Right ventricle myocardium superior (tissue), 1 donor: ENCODE measurements at regions not wholly inside any gene's neighbourhood (a gene's known extent, or its start where the extent isn't known, plus 50 kb on each side); places are given as distances from the start of the nearest gene placed in this dataset.
"Not testable (repeated sequence)": the region's sequence is repeated elsewhere in the genome, so short reads cannot be mapped to it uniquely, and the experiment has no call there.

Source experiments
- ATAC-seq: fragments of 200-7000 bp; cut with Tn5 transposase; one replicate; pipeline ENCODE4 v1.9.1; 2020; ENCODE audit warnings: mild to moderate bottlenecking; ENCODE audit not compliant: poor library complexity
- DNase-seq: peaks from one replicate; pipeline ENCODE4 v3.0.0-alpha.2; 2020
- intact Hi-C: fragments of 100-400 bp; cut with DNase I; formaldehyde crosslinking; loops from one replicate; pipeline ENCODE4 v1.11.2; 2022
- donor health status: DM: no; HTN: yes; CAD: no; lungs with severe emphysema.

DNA sequence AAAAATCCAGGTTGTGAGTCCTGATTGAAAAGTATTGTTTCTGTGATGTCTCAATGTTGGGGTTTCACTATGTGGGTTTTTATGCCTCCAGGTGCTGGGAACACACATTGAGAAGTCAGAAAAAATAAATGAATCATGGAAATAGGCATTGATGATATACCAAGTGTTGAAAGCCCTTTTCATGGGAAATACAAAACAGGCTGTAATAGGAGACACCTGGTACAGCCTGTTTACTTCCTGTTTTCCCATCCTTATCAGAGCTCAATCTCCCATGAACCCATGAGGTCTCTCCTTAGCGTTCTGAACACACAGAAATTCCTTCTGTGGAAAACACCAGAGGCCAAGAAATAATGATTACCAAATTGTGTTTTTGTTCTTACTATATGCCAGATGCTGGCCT is 106.3 kb upstream of the BOD1L1 start:
- no peak for ATAC-seq
- intact Hi-C loops: no loop called here

DNA sequence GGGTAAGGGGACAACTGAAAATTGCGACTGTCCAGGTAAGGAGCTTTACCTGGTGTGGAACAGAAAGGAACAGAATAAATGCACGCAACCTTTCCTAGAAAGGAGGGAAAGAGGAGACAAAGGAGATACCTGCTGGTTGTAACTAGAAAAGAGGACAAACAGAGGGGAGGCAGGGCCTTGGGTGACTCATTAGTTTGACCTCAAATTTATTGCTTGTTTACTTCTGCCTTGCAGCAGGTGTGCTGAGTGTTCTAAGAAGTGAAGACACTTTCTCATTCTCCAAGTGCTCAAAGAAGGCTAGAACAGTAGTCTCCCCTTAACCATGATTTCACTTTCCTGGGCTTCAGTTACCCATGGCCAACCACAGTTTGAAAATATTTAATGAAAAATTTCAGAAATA is 123.1 kb upstream of the BOD1L1 start:
- intact Hi-C loops: no loop called here
- ATAC-seq (no peak), DNase-seq (no peak)

More for the DNA sequence above, 106.3 kb upstream of the BOD1L1 start:
- no peak for DNase-seq

DNA sequence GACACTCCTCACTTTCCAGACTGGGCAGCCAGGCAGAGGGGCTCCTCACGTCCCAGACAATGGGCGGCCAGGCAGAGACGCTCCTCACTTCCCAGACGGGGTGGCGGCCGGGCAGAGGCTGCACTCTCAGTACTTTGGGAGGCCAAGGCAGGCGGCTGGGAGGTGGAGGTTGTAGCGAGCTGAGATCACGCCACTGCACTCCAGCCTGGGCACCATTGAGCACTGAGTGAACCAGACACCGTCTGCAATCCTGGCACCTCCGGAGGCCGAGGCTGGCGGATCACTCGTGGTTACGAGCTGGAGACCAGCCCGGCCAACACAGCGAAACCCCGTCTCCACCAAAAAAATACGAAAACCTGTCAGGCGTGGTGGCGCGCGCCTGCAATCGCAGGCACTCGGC is 134.1 kb upstream of the BOD1L1 start:
- DNase-seq, intact Hi-C loops, ATAC-seq: not testable (repeated sequence)

DNA sequence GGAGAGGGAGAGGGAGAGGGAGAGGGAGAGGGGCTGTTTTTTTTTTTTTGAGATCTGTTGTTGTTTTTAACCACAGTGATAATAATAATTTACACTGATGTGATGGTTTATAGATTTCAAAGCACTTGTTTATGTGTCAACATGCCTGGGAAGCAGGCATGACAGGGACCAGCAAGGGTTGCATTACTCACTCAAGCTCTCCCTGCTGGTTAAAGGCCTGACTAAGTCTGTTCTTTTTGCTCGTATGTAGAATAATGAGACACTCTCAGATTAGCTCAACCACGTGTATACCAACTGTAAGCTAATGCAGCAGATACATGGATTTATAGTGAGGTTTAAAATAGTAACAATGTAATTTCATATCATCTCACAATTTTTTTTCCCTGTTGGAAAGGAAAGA is 134.6 kb upstream of the BOD1L1 start:
- ATAC-seq: no peak
- intact Hi-C loops: no loop called here
- DNase-seq: no peak

DNA sequence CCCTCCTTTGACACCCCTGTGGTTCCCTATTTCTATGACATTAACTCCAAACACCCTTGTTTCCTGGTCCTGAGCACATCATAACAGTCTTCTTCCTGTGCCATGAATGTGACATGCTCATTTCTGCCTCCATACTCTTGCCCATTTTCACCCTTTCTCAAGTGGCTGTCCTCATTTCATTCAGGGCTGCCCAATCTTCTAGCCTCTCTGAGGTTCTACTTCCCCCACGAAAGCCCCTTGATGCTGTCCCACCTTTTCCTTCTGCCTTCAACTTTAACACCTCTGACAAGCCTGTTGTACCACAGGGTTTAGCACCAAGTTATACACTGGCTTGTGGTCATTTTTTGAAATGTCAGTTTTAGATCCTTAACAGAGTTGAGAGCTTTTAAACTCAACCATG is 136.2 kb upstream of the BOD1L1 start:
- DNase-seq: no peak
- intact Hi-C loops: no loop called here
- ATAC-seq: no peak

DNA sequence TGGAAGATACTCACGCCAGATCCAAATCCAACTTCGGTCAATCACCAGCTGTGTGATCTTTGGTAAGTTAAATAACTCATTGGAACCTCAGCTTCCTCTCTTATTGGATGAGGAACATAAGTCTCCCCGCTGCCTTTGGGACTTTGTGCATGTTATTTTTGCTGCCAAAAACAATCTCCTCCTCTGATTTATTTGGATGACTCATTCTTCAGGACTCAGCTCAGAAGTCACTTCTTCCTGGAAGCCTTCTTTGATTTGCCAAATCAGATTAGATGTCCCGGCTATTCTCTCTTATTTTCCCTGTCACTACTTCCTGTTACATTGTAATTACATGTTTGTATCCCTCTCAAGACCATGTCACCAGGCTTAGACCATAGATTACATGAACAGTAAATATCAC is 138.0 kb upstream of the BOD1L1 start:
- ATAC-seq (no peak), DNase-seq (no peak)
- intact Hi-C loops: no loop called here

DNA sequence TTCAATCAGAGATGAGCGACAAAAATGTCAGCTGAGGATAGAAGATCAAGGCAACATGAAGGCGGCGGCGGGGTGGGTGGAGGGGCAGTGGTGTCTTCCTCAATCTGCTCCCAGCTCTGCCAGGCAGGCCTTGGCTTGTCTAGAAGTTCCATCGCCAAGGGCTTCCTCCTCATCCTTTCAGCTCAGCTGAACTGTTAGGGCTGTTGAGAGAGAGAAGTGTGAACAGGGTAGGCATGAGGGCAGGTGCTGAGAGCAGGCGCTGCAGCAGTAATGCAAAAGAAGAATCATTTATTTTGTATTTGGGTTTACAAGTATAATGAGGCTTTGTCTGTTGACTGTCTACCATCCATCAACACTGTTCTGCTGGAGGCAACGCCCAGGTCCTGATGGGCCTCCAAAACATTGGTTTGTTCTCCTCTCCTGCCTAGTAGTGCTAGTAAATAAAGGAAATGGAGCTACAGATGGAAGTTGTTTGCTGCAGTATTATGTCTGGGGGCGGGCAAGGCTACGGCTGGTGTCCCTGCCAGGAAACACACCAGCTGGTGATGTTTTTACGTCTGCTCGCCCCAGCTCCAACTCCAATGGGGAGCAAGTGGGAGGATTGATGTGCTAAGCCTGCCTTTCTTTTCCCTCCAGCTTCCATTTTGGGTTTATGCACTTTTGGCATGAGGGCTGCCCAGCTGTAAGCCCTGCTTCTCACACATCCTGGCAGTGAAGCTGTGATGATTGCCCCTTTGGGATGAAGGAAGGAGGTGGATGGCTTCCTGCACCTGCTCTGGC is 139.4 kb upstream of the BOD1L1 start:
- no peak for DNase-seq
- intact Hi-C loops: no loop called here
- ATAC-seq: no peak

DNA sequence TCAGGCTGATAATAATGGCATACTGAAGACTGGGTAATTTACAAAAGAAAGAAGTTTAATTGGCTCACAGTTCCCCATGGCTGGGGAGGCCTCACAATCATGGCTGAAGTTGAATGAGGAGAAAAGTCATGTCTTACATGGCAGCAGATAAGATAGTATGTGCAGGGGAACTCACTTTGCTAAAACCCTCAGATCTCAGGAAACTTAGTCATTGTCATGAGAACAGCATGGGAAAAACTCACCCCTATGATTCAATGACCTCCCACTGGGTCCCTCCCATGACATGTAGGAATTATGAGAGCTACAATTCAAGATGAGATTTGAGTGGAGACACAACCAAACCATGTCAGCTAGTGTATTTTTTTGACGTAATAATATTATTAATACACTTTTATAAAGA is 149.8 kb upstream of the BOD1L1 start:
- intact Hi-C loops: no loop called here
- DNase-seq (no peak), ATAC-seq (no peak)

DNA sequence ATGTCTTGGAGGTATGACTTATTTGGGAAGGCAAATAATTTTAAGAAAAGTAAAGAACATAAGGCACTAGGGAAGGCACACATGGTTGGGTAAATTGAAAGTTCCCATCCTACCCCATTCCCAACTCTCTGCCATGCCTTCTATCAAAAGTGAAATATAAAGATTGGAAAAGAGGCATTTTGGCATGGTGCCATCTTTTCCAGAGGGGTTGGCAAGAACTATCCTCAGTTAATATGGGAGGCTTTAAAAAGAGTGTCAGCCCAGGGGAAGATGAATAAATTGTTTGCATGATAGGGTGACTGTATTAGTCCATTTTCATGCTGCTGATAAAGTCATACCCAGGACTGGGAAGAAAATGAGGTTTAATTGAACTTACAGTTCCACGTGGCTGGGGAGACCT is 150.8 kb upstream of the BOD1L1 start:
- intact Hi-C loops: no loop called here
- ATAC-seq (no peak), DNase-seq (no peak)

DNA sequence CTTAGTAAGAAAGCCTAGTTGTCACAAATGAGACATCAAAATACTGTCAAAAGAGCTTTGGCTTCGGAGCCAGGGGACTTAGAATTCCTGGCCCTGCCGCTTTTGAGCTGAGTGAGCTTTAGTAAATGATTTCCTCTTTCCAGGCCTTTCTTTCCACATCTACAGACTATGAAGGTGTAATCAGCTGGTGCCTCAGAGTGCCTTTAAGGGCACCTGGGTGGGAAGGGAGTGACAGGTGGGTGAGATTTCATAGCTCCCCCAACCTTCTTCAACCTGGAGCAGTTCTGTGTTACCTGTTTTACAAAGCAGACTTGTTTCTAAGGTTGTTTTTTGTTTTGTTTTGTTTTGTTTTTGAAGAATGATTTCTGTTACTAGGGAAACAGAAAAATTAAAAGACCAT is 154.7 kb upstream of the BOD1L1 start:
- ATAC-seq: no peak
- DNase-seq: no peak
- intact Hi-C loops: no loop called here

DNA sequence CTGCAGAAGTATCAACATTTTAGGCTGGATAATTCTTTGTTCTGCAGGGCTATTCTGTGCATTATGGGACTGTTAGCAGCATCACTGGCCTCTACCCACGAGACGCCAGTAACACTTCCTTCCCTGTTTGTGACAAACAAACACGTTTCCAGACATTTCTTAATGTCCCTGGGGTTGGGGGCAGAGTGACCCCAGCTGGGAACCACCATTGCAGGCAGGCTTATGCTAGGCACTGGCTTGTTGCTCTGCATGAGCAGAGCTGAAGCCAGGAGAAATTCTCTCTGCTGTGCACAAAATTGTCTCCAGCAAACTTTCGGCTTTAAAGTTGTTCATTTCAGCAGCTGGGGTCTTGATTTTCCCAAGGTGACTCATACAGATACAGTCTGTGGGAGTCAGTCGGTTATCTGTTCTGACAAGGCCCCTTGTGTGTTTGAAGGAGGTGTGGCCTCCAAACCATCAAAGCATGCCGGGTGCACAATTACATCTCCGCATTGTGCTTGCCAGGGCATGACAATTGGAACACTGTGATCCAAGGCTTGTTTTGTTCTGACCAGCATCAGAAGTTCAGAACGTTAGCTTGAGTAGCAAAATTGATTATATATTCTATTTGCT is 156.4 kb upstream of the BOD1L1 start:
- DNase-seq (no peak), ATAC-seq (peak; percentile 39)
- intact Hi-C loops: no loop called here

DNA sequence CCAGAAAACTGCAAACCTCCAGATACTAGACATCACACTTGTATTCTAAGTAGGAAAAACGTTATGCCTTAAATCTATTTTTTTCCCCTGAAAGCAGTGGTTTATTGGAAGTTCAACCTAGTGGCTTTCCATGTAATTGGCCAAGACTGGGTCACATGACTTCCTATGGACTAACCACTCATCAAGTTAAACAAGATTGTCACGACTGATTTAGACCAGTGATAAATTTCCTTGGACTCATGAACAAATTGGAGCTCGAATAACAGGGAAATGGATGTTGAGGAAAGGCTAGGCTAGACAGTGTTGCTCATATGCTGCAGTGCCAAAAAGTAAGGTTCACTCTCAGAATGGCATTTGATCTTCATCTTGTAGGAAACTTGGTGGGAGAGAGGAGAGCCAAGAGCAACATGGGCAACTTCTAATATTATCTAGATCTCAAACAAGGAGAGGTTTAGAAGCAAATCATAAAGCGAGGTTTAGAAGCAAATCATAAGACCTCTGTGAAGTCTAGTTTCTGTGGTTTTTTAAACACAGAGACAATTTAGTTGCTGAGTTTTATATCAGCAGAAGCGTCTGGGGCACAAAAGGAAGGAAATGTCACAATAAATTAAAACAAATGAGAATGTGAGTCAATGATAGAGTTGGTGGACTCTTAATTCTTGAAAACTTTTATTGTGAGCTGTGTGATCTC is 165.6 kb upstream of the BOD1L1 start:
- intact Hi-C loops: no loop called here
- DNase-seq (no peak), ATAC-seq (no peak)

DNA sequence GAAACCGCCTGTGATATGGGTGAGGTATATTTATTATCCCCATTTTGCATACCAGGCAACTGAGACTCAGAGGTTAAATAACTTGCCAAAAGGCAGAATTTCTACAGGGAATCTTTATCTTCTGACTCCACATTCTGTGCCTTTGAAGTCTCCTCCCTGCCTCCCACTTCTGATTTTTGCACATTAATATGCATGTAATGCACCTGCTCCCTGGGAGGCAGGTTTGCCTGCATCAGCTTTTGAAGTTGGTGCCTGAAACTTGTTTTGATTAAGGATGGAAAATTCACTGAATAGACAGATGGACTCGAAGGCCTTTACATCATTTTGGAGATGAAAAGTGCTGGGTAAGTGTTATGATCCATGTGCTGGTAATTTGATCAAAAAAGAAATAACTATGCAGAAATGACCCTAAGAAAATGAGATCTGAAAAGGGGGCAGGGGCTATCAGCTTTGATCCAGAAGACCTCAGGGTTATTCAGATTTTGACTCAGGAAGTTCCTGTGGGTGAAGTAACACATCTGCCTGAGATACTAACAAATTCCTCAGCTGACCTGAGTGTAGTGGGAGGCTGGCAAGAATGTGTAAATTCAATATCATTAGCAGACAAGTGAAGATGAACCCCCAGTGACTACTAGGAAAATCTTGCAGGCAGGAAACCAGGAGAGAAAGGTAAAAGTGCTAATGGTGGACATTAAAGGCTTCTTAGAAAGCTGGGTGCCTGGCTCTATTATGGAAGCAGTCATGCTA is 167.5 kb upstream of the BOD1L1 start:
- DNase-seq (no peak), ATAC-seq (no peak)
- intact Hi-C loops: no loop called here

DNA sequence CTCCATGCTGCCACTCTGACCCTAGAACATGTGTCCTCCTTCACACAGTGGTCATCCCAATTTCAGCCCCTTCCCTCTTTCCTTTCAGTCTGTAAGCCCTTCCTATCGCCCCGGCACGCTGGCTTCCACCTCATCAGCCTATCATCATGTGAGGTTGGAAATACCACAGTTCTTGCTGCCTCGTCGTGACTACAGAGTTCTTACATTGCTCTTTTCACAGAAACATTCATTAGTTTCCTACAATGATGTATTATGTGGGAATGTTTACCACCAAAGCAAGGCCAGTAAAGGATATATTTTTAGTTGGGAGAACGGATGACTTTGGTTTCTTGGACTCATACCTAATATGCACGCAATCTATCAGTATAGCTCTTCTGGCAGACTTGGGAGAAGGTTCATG is 169.5 kb upstream of the BOD1L1 start:
- DNase-seq: no peak
- intact Hi-C loops: no loop called here
- ATAC-seq: no peak

DNA sequence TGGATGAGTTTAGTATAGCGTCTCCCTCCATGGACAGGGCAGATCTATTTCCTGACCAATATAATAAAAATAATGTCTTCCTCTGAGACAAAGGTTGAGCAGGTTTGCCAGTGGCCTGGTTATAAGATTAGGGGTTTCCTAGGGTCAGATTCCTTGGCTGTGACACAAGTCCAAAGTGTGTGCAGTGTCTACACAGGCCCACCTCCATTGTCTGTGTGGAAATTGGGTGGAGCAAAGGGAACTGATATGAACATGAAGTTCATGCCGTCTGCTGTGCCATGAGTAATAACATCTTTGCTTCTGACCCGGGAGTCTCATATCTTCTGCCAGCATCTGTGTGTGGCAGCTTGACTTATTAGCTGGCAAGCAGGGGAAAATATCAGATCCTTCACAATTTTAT is 187.7 kb upstream of the BOD1L1 start:
- ATAC-seq: no peak
- no peak for DNase-seq
- intact Hi-C loops: no loop called here

DNA sequence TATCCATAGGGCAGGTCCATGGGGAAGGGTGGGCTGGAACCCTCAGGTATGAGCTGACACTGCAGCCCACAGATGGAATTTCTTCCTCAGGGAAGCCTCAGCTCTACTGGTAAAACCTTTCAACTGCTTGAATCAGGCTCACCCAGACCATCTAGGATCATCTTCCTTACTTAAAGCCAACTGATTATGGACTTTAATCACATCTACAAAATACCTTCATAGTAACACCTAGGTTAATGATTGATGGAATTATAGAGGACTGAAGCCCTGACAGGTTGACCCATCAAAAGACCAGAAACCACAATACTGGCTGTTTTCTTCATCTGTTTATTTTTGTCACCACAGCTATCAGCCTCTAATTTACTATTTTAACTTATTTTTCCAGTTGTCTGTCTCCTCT is 188.9 kb upstream of the BOD1L1 start:
- ATAC-seq: no peak
- intact Hi-C loops: no loop called here
- no peak for DNase-seq

DNA sequence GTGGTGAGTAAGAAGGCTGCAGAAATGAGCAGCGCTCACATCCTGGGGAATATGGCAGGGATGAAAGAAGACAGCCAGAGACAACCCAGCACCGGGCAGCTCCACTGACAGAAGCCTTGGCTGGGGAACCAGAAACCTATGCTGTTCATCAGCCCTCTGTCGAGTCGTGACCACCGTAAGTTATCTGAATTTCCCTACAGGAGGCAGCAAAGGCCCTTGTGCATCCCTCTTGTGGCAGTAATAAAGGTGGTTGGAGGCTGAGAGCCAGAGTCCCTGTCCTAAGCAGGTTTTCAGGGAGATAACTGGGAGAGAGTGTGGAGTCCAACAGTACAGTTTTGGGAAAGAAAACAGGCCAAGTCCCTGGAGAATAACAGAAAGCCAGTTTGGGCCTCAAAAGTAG is 194.0 kb upstream of the BOD1L1 start:
- no peak for ATAC-seq
- intact Hi-C loops: no loop called here
- no peak for DNase-seq

DNA sequence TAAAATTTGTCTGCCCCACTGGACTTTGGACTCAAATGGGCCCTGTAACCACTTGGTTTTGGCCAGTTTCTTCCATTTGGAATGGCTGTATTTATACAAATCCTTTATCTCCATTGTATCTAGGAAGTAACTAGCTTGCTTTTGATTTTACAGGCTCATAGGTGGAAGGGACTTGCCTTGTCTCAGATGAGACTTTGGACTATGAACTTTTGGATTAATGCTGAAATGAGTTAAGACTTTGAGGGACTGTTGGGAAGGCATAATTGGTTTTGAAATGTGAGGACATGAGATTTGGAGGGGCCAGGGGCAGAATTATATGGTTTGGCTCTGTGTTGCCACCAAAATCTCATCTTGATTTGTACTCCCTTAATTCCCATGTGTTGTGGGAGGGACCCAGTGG is 198.3 kb upstream of the BOD1L1 start:
- intact Hi-C loops, ATAC-seq, DNase-seq: not testable (repeated sequence)

DNA sequence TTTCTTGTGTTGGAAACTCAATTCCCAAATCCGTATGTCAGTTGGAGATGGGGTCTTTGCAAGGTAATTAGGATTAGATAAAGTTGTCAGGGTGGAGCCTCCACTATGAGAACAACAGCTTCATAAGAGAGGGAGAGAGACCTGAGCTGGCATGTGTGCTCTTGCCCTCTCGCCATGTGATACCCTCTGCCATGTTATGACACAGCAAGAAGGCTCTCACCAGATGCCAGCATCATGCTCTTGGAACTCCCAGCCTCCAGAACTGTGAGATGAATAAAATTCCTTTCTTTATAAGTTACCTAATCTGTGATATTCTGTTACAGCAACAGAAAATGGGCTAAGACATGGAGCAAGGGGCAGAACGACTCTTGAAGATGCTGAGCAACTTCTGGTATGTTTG is 201.9 kb upstream of the BOD1L1 start:
- DNase-seq (no peak), ATAC-seq (no peak)
- intact Hi-C loops: no loop called here

DNA sequence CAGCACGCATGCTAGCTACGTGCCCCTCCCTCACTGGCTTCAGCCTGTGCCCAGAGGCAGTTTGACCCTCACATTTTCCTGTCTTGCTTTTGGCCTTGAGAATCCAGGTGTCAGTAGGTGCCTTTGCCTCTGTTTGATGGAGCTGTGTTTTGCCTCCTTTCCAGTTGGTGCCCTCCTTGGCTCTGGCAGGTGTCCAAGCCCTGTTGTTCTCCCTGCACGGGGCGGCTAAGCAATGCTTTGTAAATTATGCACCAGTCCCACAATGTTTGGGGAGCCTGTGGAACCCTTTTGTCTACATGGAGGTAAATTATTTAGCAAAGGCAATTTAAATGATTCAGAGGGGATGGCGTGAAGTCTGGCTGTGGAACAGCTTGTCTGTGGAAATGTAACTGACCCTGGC is 202.9 kb upstream of the BOD1L1 start:
- DNase-seq (no peak), ATAC-seq (no peak)
- intact Hi-C loops: no loop called here
